OCI-LY7 (cell line): ENCODE measurements at regions not wholly inside any gene's neighbourhood (a gene's known extent, or its start where the extent isn't known, plus 50 kb on each side); places are given as distances from the start of the nearest gene placed in this dataset.

ENCODE experiments used
- BruUV-seq: library from RNA; stranded (reverse); fragments of 400-500 nt; replicated peaks from 2 replicates; lab custom pipeline; 2021; lab: Mats Ljungman, UMichigan
- CTCF ChIA-PET: fragments of 300-600 bp; sonication (Branson Sonifier 250); formaldehyde crosslinking; loops from one replicate; lab custom pipeline; 2022; ENCODE audit warnings: antibody characterized with exemption; ENCODE audit not compliant: unreplicated experiment; lab: Charles Lee
- POLR2A ChIA-PET: fragments of 300-600 bp; sonication (Branson Sonifier 250); formaldehyde crosslinking; loops from one replicate; lab custom pipeline; 2022; ENCODE audit warnings: antibody characterized with exemption; lab: Charles Lee
- DNase-seq: peaks from one replicate; pipeline ENCODE4 v3.0.0-alpha.2; 2015; ENCODE audit warnings: low spot score
- H2AFZ ChIP-seq: fragments of 200-600 bp; sonication (generic), shearing (Covaris generic); 2 replicates; pipeline ENCODE4 v1.6.1; 2014; ENCODE audit warnings: mild to moderate bottlenecking, antibody characterized with exemption, low read length, moderate library complexity
- H3K27ac ChIP-seq: fragments of 200-600 bp; sonication (generic); 2 replicates; pipeline ENCODE4 v1.5.1; 2014; ENCODE audit warnings: mixed run types, low read depth, mild to moderate bottlenecking, moderate library complexity, low read length, inconsistent platforms; ENCODE audit not compliant: poor library complexity, severe bottlenecking
- H3K36me3 ChIP-seq: fragments of 200-600 bp; sonication (generic); 2 replicates; pipeline ENCODE4 v1.6.1; 2014; ENCODE audit warnings: mild to moderate bottlenecking, antibody characterized with exemption, low read length, moderate library complexity, mixed read lengths; ENCODE audit not compliant: insufficient read depth
- H3K4me1 ChIP-seq: fragments of 200-600 bp; sonication (generic); 2 replicates; pipeline ENCODE4 v1.5.1; 2014; ENCODE audit warnings: mild to moderate bottlenecking, low read length; ENCODE audit not compliant: insufficient read depth, poor library complexity, severe bottlenecking
- H3K4me2 ChIP-seq: fragments of 200-600 bp; sonication (generic); 2 replicates; pipeline ENCODE4 v1.6.1; 2014; ENCODE audit warnings: mild to moderate bottlenecking, low read length
- H3K4me3 ChIP-seq: fragments of 200-600 bp; sonication (generic); 2 replicates; pipeline ENCODE4 v1.5.1; 2014; ENCODE audit warnings: mild to moderate bottlenecking, low read depth, low read length; ENCODE audit not compliant: poor library complexity, severe bottlenecking
- H3K79me2 ChIP-seq: fragments of 200-600 bp; sonication (generic); 2 replicates; pipeline ENCODE4 v1.6.1; 2016; ENCODE audit warnings: low read depth, mild to moderate bottlenecking, low read length, moderate library complexity, mixed read lengths; ENCODE audit not compliant: insufficient read depth
- H3K9me2 ChIP-seq: fragments of 200-600 bp; sonication (generic); 2 replicates; pipeline ENCODE4 v1.6.1; 2016; ENCODE audit warnings: mild to moderate bottlenecking, low read length, mixed read lengths; ENCODE audit not compliant: insufficient read depth
- H3K9me3 ChIP-seq: fragments of 200-600 bp; sonication (generic); 2 replicates; pipeline ENCODE4 v1.6.1; 2014; ENCODE audit warnings: mild to moderate bottlenecking, mixed run types, low read length, mixed read lengths
- H4K20me1 ChIP-seq: fragments of 200-600 bp; sonication (generic); 2 replicates; pipeline ENCODE4 v1.6.1; 2014; ENCODE audit warnings: mild to moderate bottlenecking, antibody characterized with exemption, low read length, moderate library complexity, mixed read lengths; ENCODE audit not compliant: insufficient read depth
- EZH2phosphoT487 ChIP-seq: fragments of 200-600 bp; sonication (generic); IDR thresholded peaks from 2 replicates; pipeline ENCODE4 v1.6.1; 2018; ENCODE audit warnings: low read depth, borderline replicate concordance, mild to moderate bottlenecking, mixed run types, antibody characterized with exemption, low read length, moderate library complexity, mixed read lengths
- intact Hi-C: fragments of 100-400 bp; cut with micrococcal nuclease; formaldehyde crosslinking; loops from one replicate; pipeline ENCODE4 v1.10.0; 2022; ENCODE audit not compliant: unreplicated experiment
- TF ChIP-seq, protein P1 (sequence below): fragments of 200-600 bp; sonication (generic); conservative IDR thresholded peaks from 2 replicates; pipeline ENCODE4 v1.5.1; 2014; ENCODE audit warnings: mild to moderate bottlenecking, antibody characterized with exemption, low read length, moderate library complexity, mixed read lengths

DNA sequence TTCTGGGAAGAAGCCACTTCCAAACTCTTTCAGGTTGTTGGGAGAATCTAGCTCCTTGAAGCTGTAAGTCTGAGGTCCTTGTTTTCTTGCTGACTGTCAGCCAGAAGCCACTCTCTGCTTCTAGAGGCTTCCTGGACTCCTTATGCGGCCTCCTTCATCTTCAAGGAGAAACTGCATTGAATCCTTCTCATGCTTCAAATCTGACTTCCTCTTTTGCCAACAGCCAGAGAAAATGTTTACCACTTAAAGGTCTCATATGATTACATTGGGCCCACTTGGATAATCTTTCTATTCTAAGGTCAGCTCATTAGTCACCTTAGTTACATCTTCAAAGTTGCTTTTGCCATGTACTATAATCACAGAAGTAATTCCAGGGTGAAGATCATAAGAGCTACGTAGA is 327.0 kb downstream of the HNRNPD start:
- intact Hi-C loops: no loop called here
- Histone ChIP-seq H3K4me3 (no peak overlapping the region), H3K4me1 (no peaks in the 10 kb centered on the region), H3K9me3 (no peaks in the 10 kb centered on the region), H4K20me1 (no peaks in the 10 kb centered on the region), H2AFZ (no peak overlapping the region), H3K27ac (no peak overlapping the region), H3K36me3 (no peaks in the 10 kb centered on the region), H3K4me2 (no peak overlapping the region), H3K79me2 (no peaks in the 10 kb centered on the region), H3K9me2 (no peaks in the 10 kb centered on the region)
- ChIA-PET POLR2A (no interaction called here), CTCF (no interaction called here)
- no TSS peak for BruUV-seq
- no peak for TF ChIP-seq EZH2phosphoT487
- TF ChIP-seq, protein P1, sequence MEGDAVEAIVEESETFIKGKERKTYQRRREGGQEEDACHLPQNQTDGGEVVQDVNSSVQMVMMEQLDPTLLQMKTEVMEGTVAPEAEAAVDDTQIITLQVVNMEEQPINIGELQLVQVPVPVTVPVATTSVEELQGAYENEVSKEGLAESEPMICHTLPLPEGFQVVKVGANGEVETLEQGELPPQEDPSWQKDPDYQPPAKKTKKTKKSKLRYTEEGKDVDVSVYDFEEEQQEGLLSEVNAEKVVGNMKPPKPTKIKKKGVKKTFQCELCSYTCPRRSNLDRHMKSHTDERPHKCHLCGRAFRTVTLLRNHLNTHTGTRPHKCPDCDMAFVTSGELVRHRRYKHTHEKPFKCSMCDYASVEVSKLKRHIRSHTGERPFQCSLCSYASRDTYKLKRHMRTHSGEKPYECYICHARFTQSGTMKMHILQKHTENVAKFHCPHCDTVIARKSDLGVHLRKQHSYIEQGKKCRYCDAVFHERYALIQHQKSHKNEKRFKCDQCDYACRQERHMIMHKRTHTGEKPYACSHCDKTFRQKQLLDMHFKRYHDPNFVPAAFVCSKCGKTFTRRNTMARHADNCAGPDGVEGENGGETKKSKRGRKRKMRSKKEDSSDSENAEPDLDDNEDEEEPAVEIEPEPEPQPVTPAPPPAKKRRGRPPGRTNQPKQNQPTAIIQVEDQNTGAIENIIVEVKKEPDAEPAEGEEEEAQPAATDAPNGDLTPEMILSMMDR: no peak
- no peak for DNase-seq

DNA sequence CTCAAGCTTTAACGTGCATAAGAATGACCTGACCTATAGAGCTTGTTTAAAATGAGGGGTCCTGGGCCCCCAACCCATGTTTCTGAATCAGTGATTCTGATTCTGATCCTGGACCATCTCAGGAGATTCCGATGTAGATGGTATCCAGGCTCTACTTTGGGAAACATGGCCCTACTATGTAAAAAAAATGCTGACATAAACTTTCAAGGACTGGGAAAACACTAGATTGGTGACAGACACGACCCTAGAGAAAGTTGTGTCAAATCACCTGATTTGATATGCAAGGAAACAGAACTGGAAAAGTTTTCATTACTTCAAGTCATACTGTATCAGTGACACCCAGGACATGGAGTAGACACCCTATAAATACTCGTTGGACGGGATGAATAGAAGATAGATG is 328.5 kb downstream of the HNRNPD start:
- intact Hi-C loops: no loop called here

More for the DNA sequence above, 328.5 kb downstream of the HNRNPD start:
- POLR2A ChIA-PET: interaction anchor here (0.6 kb wide), 1 partner anchor 137 kb away, joined by 3 read pairs; no protein-coding TSS in a partner anchor
- H3K4me2 ChIP-seq: no peak overlapping the region
- H3K9me2 ChIP-seq: no peaks in the 10 kb centered on the region
- H3K4me1 ChIP-seq: no peaks in the 10 kb centered on the region
- no peaks in the 10 kb centered on the region for H3K79me2 ChIP-seq
- no peak overlapping the region for H3K4me3 ChIP-seq
- DNase-seq: no peak
- CTCF ChIA-PET: no interaction called here
- no peak overlapping the region for H2AFZ ChIP-seq
- no peaks in the 10 kb centered on the region for H3K9me3 ChIP-seq
- H4K20me1 ChIP-seq: no peaks in the 10 kb centered on the region
- TF ChIP-seq EZH2phosphoT487: no peak
- TF ChIP-seq, protein P1: no peak
- no TSS peak for BruUV-seq
- H3K27ac ChIP-seq: no peak overlapping the region
- no peaks in the 10 kb centered on the region for H3K36me3 ChIP-seq
